ENCODE measurements at regions not wholly inside any gene's neighbourhood (a gene's known extent, or its start where the extent isn't known, plus 50 kb on each side); places are given as distances from the start of the nearest gene placed in this dataset.
"Not testable (repeated sequence)": the region's sequence is repeated elsewhere in the genome, so short reads cannot be mapped to it uniquely, and the experiment has no call there.

- Mint-ChIP-seq H3K36me3 (ENCODE audit: insufficient read depth, unreplicated experiment) (no peaks in the 10 kb centered on the region), H3K4me3 (ENCODE audit: unreplicated experiment) (no peak overlapping the region), H3K4me1 (ENCODE audit: insufficient read depth, unreplicated experiment) (peaks cover 11% of the 10 kb centered on the region), H3K27ac (ENCODE audit: low read depth, unreplicated experiment) (no peak overlapping the region), H3K9me3 (ENCODE audit: unreplicated experiment) (no peaks in the 10 kb centered on the region), H3K27me3 (ENCODE audit: insufficient read depth, unreplicated experiment) (peaks cover 29% of the 10 kb centered on the region)
- DNase-seq (ENCODE audit: unreplicated experiment), result peak; percentile 82
- intact Hi-C loops (cut with micrococcal nuclease), result no loop called here
- CTCF ChIA-PET, result interaction anchor here (0.6 to 1.0 kb wide), 3 partner anchors 41 to 676 kb away, joined by 3 read pairs; no protein-coding TSS in a partner anchor
- BruUV-seq (replicated peaks), result no TSS peak
- no peak for TF ChIP-seq CTCF (IDR thresholded peaks at IDR 0.05; ENCODE audit: unreplicated experiment)
- POLR2A ChIA-PET, result no interaction called here
Measured at GRCh38 chr6:72464791-72465691, 156.8 kb upstream of the KCNQ5 start.

GRCh38 chr6:72466471-72466870 lies 155.4 kb upstream of the KCNQ5 start:
- ChIA-PET POLR2A (interaction anchor here (0.7 kb wide), 1 partner anchor 13 kb away, joined by 3 read pairs; no protein-coding TSS in a partner anchor), CTCF (interaction anchor here (1.5 kb wide), 1 partner anchor 150 kb away, joined by 3 read pairs; no protein-coding TSS in a partner anchor)
- Mint-ChIP-seq H3K36me3 (ENCODE audit: insufficient read depth, unreplicated experiment) (no peaks in the 10 kb centered on the region), H3K4me3 (ENCODE audit: unreplicated experiment) (no peak overlapping the region), H3K4me1 (ENCODE audit: insufficient read depth, unreplicated experiment) (peaks cover 11% of the 10 kb centered on the region), H3K27ac (ENCODE audit: low read depth, unreplicated experiment) (no peak overlapping the region), H3K27me3 (ENCODE audit: insufficient read depth, unreplicated experiment) (peaks cover 22% of the 10 kb centered on the region), H3K9me3 (ENCODE audit: unreplicated experiment) (no peaks in the 10 kb centered on the region)
- no peak for DNase-seq (ENCODE audit: unreplicated experiment)
- no peak for TF ChIP-seq CTCF (IDR thresholded peaks at IDR 0.05; ENCODE audit: unreplicated experiment)
- intact Hi-C loops (cut with micrococcal nuclease), result no loop called here
- BruUV-seq (replicated peaks), result no TSS peak

DNA sequence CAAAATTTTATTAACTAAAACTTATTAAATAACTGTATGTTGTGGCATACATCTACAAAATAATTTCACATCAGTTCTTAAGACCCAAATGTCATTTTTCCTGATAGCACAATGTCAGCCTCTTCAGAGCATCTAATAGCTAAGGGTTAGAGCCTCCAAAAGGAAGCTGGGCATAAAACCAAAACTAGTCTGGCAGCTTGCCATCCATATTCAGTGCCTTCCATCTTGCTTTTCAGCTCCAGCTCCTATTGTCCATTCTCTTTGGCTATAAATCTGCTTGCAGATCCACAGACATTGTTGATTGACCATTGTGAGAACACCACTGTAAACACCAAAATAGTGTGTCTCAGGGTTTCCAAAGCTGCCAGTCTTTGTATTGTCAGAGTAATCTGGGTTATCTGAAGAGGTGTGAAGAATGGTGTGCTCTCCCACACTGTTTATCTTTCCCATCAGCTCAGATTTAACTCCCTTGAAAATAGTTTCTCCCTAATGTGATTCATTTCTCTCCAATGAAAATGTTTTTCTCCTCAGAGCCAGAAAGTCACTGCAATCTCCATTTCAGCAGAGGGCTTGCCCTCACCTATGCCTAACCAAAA lies 154.8 kb upstream of the KCNQ5 start:
- intact Hi-C loops (cut with micrococcal nuclease), result no loop called here
- no peaks in the 10 kb centered on the region for H3K9me3 Mint-ChIP-seq (ENCODE audit: unreplicated experiment)
- H3K4me3 Mint-ChIP-seq (ENCODE audit: unreplicated experiment), result no peak overlapping the region
- BruUV-seq (replicated peaks), result no TSS peak
- peaks cover 11% of the 10 kb centered on the region for H3K4me1 Mint-ChIP-seq (ENCODE audit: insufficient read depth, unreplicated experiment)
- ChIA-PET CTCF (interaction anchor here (0.6 to 1.5 kb wide), 2 partner anchors 149 to 689 kb away, joined by 3 read pairs; no protein-coding TSS in a partner anchor), POLR2A (interaction anchor here (0.7 kb wide), 1 partner anchor 13 kb away, joined by 3 read pairs; no protein-coding TSS in a partner anchor)
- no peak overlapping the region for H3K27ac Mint-ChIP-seq (ENCODE audit: low read depth, unreplicated experiment)
- peak; percentile 6 for DNase-seq (ENCODE audit: unreplicated experiment)
- no peak for TF ChIP-seq CTCF (IDR thresholded peaks at IDR 0.05; ENCODE audit: unreplicated experiment)
- peaks cover 22% of the 10 kb centered on the region for H3K27me3 Mint-ChIP-seq (ENCODE audit: insufficient read depth, unreplicated experiment)
- H3K36me3 Mint-ChIP-seq (ENCODE audit: insufficient read depth, unreplicated experiment), result no peaks in the 10 kb centered on the region

DNA sequence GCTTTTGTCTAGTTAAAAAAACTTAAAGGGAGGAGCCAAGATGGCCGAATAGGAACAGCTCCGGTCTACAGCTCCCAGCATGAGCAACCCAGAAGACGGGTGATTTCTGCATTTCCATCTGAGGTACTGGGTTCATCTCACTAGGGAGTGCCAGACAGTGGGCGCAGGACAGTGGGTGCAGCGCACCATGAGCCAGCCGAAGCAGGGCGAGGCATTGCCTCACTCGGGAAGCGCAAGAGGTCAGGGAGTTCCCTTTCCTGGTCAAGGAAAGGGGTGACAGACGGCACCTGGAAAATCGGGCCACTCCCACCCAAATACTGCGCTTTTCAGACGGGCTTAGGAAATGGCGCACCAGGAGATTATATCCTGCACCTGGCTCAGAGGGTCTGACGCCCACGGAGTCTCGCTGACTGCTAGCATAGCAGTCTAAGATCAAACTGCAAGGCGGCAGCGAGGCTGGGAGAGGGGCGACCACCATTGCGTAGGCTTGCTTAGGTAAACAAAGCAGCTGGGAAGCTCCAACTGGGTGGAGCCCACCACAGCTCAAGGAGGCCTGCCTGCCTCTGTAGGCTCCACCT lies 152.4 kb upstream of the KCNQ5 start:
- H3K9me3 Mint-ChIP-seq (ENCODE audit: unreplicated experiment); BruUV-seq (replicated peaks); H3K4me3 Mint-ChIP-seq (ENCODE audit: unreplicated experiment); intact Hi-C loops (cut with micrococcal nuclease); DNase-seq (ENCODE audit: unreplicated experiment); H3K27ac Mint-ChIP-seq (ENCODE audit: low read depth, unreplicated experiment); POLR2A ChIA-PET; H3K36me3 Mint-ChIP-seq (ENCODE audit: insufficient read depth, unreplicated experiment): not testable (repeated sequence)
- H3K27me3 Mint-ChIP-seq (ENCODE audit: insufficient read depth, unreplicated experiment), result peaks cover 19% of the 10 kb centered on the region
- H3K4me1 Mint-ChIP-seq (ENCODE audit: insufficient read depth, unreplicated experiment), result peaks cover 11% of the 10 kb centered on the region
- CTCF ChIA-PET, result interaction anchor here (1.1 to 1.2 kb wide), 2 partner anchors 58 to 61 kb away, joined by 3 to 4 read pairs; no protein-coding TSS in a partner anchor
